PC-3 (cell line): ENCODE measurements at regions not wholly inside any gene's neighbourhood (a gene's known extent, or its start where the extent isn't known, plus 50 kb on each side); places are given as distances from the start of the nearest gene placed in this dataset.
"Not testable (repeated sequence)": the region's sequence is repeated elsewhere in the genome, so short reads cannot be mapped to it uniquely, and the experiment has no call there.

Experiments used
- ATAC-seq: fragments of 200-7000 bp; cut with Tn5 transposase; 2 replicates; pipeline ENCODE4 v1.9.1; 2020; ENCODE audit warnings: mild to moderate bottlenecking, moderate library complexity
- BruUV-seq: library from RNA; stranded (reverse); fragments of 400-500 nt; replicated peaks from 2 replicates; lab custom pipeline; 2021; lab: Mats Ljungman, UMichigan
- CTCF ChIA-PET: fragments of 300-600 bp; sonication (Branson Sonifier 250); formaldehyde crosslinking; loops from one replicate; lab custom pipeline; 2022; ENCODE audit warnings: antibody characterized with exemption; lab: Charles Lee
- POLR2A ChIA-PET: fragments of 300-600 bp; sonication (Branson Sonifier 250); formaldehyde crosslinking; loops from one replicate; lab custom pipeline; 2022; ENCODE audit warnings: antibody characterized with exemption; ENCODE audit not compliant: unreplicated experiment; lab: Charles Lee
- DNase-seq: peaks from one replicate; pipeline ENCODE4 v3.0.0-alpha.2; 2015
- H2AFZ ChIP-seq: fragments of 300-600 bp; sonication (generic); 2 replicates; pipeline ENCODE4 v1.6.0; 2016; ENCODE audit warnings: antibody characterized with exemption, low read length
- H3F3A ChIP-seq: fragments of 300-600 bp; sonication (generic); one replicate; pipeline ENCODE4 v1.6.0; 2017; ENCODE audit warnings: antibody characterized with exemption, low read length, control low read depth, mild to moderate bottlenecking; ENCODE audit not compliant: unreplicated experiment
- H3K27ac ChIP-seq: fragments of 300-600 bp; sonication (generic); 2 replicates; pipeline ENCODE4 v1.5.1; 2016; ENCODE audit warnings: mild to moderate bottlenecking, low read length
- H3K27me3 ChIP-seq: fragments of 300-600 bp; sonication (generic); 2 replicates; pipeline ENCODE4 v1.6.1; 2016; ENCODE audit warnings: low read length, mixed read lengths
- H3K36me3 ChIP-seq: fragments of 300-600 bp; sonication (generic); 2 replicates; pipeline ENCODE4 v1.6.1; 2016; ENCODE audit warnings: low read depth, mixed run types, low read length, mixed read lengths
- H3K4me1 ChIP-seq: fragments of 300-600 bp; sonication (generic); 2 replicates; pipeline ENCODE4 v1.5.1; 2016; ENCODE audit warnings: low read length; ENCODE audit not compliant: insufficient read depth
- H3K4me2 ChIP-seq: fragments of 300-600 bp; sonication (generic); 2 replicates; pipeline ENCODE4 v1.6.0; 2016; ENCODE audit warnings: low read length
- H3K4me3 ChIP-seq: fragments of 300-600 bp; sonication (generic); 2 replicates; pipeline ENCODE4 v1.5.1; 2016; ENCODE audit warnings: mild to moderate bottlenecking, low read length, mixed read lengths
- H3K79me2 ChIP-seq: fragments of 300-600 bp; sonication (generic); 2 replicates; pipeline ENCODE4 v1.6.1; 2017; ENCODE audit warnings: low read length, mixed read lengths
- H3K9ac ChIP-seq: fragments of 300-600 bp; sonication (generic); 2 replicates; pipeline ENCODE4 v1.6.0; 2016; ENCODE audit warnings: mild to moderate bottlenecking, low read length
- H3K9me2 ChIP-seq: fragments of 300-600 bp; sonication (generic); replicated peaks from 2 replicates; pipeline ENCODE4 v1.6.1; 2016; ENCODE audit warnings: mixed run types, low read length, mixed read lengths
- H3K9me3 ChIP-seq: fragments of 300-600 bp; sonication (generic); 2 replicates; pipeline ENCODE4 v1.6.1; 2016; ENCODE audit warnings: low read length, mixed read lengths
- H4K20me1 ChIP-seq: fragments of 300-600 bp; sonication (generic); 2 replicates; pipeline ENCODE4 v1.6.1; 2016; ENCODE audit warnings: low read length, mixed read lengths
- EZH2 ChIP-seq: fragments of 300-600 bp; sonication (generic); IDR thresholded peaks from one replicate; pipeline ENCODE4 v1.6.1; 2017; ENCODE audit warnings: antibody characterized with exemption, mild to moderate bottlenecking, low read length; ENCODE audit not compliant: unreplicated experiment
- EZH2phosphoT487 ChIP-seq: fragments of 300-600 bp; sonication (generic); IDR thresholded peaks from 2 replicates; pipeline ENCODE4 v1.6.1; 2018; ENCODE audit warnings: mild to moderate bottlenecking, antibody characterized with exemption, low read length, borderline replicate concordance
- intact Hi-C: fragments of 100-400 bp; cut with micrococcal nuclease; formaldehyde crosslinking; loops from 2 replicates; pipeline ENCODE4 v1.9.0; 2023
- TF ChIP-seq, protein P1 (sequence below): fragments of 300-600 bp; sonication (generic); conservative IDR thresholded peaks from 2 replicates; pipeline ENCODE4 v1.5.1; 2017; ENCODE audit warnings: antibody characterized with exemption, low read depth, mild to moderate bottlenecking, low read length

DNA sequence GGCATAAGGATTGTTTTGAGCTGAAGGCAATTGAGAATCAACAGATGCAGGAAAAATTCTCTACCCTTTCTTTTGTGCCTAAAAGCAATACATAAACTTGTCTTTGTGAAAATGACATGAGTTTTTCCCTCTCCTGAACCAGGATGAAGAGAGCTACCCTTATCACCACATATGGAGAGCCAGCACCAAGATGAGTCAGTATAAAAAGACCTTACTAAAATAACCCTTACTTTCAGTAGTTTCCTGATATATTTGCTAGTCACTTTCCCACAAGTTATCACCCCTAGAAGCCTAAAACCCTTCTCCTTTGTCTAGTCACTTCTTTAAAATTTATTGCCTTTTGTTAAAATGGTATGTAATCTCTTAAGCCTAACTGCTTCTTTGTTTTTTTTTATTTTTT lies 61.9 kb upstream of the ANKRD10 start:
- Histone ChIP-seq H3K4me1 (peaks cover 6% of the 10 kb centered on the region), H3K27ac (no peak overlapping the region), H3F3A (no peaks in the 10 kb centered on the region), H3K4me2 (no peak overlapping the region), H2AFZ (no peak overlapping the region), H3K4me3 (no peak overlapping the region), H4K20me1 (no peaks in the 10 kb centered on the region), H3K9me2 (no peaks in the 10 kb centered on the region), H3K79me2 (no peaks in the 10 kb centered on the region), H3K9me3 (no peaks in the 10 kb centered on the region), H3K27me3 (no peaks in the 10 kb centered on the region), H3K36me3 (no peaks in the 10 kb centered on the region; the same call in none of the 2 replicates), H3K9ac (no peak overlapping the region)
- DNase-seq (no peak), ATAC-seq (no peak)
- BruUV-seq = no TSS peak
- intact Hi-C loops = no loop called here
- ChIA-PET CTCF (no interaction called here), POLR2A (no interaction called here)
- TF ChIP-seq EZH2phosphoT487 (no peak), EZH2 (no peak)
- TF ChIP-seq, protein P1, sequence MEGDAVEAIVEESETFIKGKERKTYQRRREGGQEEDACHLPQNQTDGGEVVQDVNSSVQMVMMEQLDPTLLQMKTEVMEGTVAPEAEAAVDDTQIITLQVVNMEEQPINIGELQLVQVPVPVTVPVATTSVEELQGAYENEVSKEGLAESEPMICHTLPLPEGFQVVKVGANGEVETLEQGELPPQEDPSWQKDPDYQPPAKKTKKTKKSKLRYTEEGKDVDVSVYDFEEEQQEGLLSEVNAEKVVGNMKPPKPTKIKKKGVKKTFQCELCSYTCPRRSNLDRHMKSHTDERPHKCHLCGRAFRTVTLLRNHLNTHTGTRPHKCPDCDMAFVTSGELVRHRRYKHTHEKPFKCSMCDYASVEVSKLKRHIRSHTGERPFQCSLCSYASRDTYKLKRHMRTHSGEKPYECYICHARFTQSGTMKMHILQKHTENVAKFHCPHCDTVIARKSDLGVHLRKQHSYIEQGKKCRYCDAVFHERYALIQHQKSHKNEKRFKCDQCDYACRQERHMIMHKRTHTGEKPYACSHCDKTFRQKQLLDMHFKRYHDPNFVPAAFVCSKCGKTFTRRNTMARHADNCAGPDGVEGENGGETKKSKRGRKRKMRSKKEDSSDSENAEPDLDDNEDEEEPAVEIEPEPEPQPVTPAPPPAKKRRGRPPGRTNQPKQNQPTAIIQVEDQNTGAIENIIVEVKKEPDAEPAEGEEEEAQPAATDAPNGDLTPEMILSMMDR = no peak

DNA sequence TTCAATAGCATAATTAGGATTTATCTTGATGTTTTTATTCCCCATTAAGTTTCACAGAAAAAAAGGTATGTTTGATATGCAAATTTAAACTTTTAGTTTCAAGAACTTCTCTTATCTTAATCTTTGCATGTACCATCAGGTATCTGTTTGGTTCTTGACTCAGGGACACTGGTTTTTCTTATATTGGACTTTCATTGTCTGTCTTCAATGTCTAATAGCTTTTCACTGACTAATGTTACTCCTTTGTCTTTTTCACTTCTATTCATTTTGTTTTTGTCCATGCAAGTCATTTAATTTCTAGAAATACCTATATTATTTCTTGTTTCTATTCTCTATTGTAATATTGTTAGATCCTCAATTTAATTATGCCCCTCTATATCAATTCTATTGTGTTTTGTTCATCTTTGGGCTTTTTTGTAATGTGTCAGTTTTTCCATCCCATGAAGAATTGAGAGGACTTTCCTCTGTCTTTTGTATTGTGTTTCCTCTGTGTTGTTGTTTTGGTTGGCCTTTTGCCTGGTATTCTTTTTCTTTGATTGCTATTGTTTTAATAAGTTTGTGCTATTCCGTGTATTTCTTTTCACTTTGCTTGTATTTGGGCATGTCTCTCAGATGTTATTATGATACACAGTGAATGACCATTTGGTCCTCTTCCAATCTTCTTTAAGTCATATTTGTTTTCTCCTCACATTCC lies 58.3 kb upstream of the ANKRD10 start:
- Histone ChIP-seq H3K27ac (no peak overlapping the region), H2AFZ (no peak overlapping the region), H4K20me1 (no peaks in the 10 kb centered on the region), H3K9me3 (no peaks in the 10 kb centered on the region), H3K27me3 (no peaks in the 10 kb centered on the region), H3K79me2 (no peaks in the 10 kb centered on the region), H3K36me3 (no peaks in the 10 kb centered on the region; the same call in 1 of the 2 replicates), H3K9ac (no peak overlapping the region), H3K4me2 (no peak overlapping the region), H3K9me2 (no peaks in the 10 kb centered on the region), H3K4me1 (no peaks in the 10 kb centered on the region), H3F3A (no peaks in the 10 kb centered on the region), H3K4me3 (no peak overlapping the region)
- no TSS peak for BruUV-seq
- ChIA-PET CTCF (no interaction called here), POLR2A (no interaction called here)
- DNase-seq (no peak), ATAC-seq (no peak)
- intact Hi-C loops = no loop called here
- no peak for TF ChIP-seq EZH2phosphoT487
- TF ChIP-seq EZH2 = no peak
- TF ChIP-seq, protein P1 = no peak

DNA sequence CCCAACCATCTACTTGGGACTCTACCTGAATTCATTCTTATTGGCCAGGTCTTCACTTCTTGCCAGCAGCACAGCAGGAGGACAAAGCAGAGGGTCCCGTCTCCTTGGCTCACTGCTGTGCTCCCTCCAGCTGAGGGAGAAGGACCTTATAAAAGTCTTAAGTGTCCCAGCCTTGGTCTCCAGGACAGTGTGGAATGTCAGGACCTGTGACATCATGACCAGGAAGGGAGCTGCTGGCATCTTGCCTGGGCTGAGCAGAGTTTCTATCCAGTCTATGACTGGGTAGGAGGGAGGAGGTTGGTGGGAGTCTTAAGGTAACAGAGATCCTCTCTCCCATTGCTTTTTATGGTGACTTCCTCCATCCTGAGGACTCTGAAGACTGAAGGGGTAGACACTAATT lies 56.6 kb upstream of the ANKRD10 start:
- H3K27ac ChIP-seq = no peak overlapping the region
- POLR2A ChIA-PET = interaction anchor here (0.6 kb wide), 1 partner anchor 96 kb away, joined by 5 read pairs; no protein-coding TSS in a partner anchor
- CTCF ChIA-PET = no interaction called here
- no peaks in the 10 kb centered on the region for H3K9me3 ChIP-seq
- no peak overlapping the region for H3K9ac ChIP-seq
- H3K79me2 ChIP-seq = no peaks in the 10 kb centered on the region
- H3K4me3 ChIP-seq = no peak overlapping the region
- DNase-seq (peak; percentile 7), ATAC-seq (no peak)
- TF ChIP-seq EZH2phosphoT487 (no peak), EZH2 (no peak)
- TF ChIP-seq, protein P1 = no peak
- BruUV-seq = no TSS peak
- intact Hi-C loops = no loop called here
- no peaks in the 10 kb centered on the region for H3F3A ChIP-seq
- no peaks in the 10 kb centered on the region; the same call in 1 of the 2 replicates for H3K36me3 ChIP-seq
- H4K20me1 ChIP-seq = no peaks in the 10 kb centered on the region
- H3K4me1 ChIP-seq = peaks cover 8% of the 10 kb centered on the region
- H3K9me2 ChIP-seq = no peaks in the 10 kb centered on the region
- no peaks in the 10 kb centered on the region for H3K27me3 ChIP-seq
- H3K4me2 ChIP-seq = no peak overlapping the region
- H2AFZ ChIP-seq = no peak overlapping the region

DNA sequence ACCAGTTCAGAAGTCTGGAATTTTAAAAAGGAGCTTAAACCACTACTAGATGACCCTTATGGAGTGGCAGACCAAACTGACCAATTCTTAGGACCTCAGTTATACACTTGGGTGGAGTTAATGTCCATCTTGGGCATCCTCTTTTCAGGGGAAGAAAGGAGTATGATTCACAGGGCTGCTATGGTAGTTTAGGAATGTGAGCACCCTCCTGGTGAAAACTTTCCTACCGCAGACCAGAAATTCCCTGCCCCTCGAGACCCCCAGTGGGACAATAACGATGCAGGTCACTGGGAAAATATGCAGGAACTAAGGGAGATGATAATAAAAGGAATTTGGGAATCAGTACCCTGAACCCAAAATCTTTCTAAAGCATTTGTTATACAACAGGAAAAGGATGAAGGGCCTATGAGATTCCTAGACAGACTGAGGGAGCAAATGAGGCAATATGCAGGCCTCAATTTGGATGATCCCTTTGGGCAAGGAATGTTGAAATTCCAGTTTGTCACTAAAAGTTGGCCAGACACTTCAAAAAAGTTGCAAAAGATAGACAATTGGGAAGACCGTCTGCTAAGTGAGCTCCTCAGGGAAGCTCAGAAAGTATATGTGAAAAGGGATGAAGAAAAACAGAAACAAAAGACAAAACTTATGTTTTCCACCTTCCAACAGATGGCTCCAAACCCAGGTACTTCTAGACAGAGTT lies 52.4 kb upstream of the ANKRD10 start:
- H3K4me1 ChIP-seq = peaks cover 24% of the 10 kb centered on the region
- H2AFZ ChIP-seq, H3K79me2 ChIP-seq, H3K27me3 ChIP-seq, CTCF ChIA-PET, ATAC-seq, H3K9me3 ChIP-seq, POLR2A ChIA-PET, H3F3A ChIP-seq, H3K9me2 ChIP-seq, H3K36me3 ChIP-seq, H3K9ac ChIP-seq, H4K20me1 ChIP-seq: not testable (repeated sequence)
- peak overlapping the region; percentile 49; the same call in 1 of the 2 replicates for H3K4me2 ChIP-seq
- H3K27ac ChIP-seq = peak overlapping the region; percentile 86
- intact Hi-C loops = loop anchor here (5.0 kb wide), 1 partner anchor 95 kb away; no protein-coding TSS in a partner anchor
- DNase-seq = peak; percentile 62
- BruUV-seq = TSS peak; percentile 21
- 0 out of 2 replicates have a peak overlapping the region, but pooled peaks have one; percentile 21 for H3K4me3 ChIP-seq
